HCT116 (cell line): ENCODE measurements at regions not wholly inside any gene's neighbourhood (a gene's known extent, or its start where the extent isn't known, plus 50 kb on each side); places are given as distances from the start of the nearest gene placed in this dataset.

ENCODE experiments used
- ATAC-seq: fragments of 200-7000 bp; cut with Tn5 transposase; 2 replicates; pipeline ENCODE4 v1.9.1; 2020; ENCODE audit warnings: mild to moderate bottlenecking, moderate library complexity
- BruUV-seq: library from RNA; stranded (reverse); fragments of 400-500 nt; replicated peaks from 2 replicates; lab custom pipeline; 2021; lab: Mats Ljungman, UMichigan
- CTCF ChIA-PET: fragments of 300-600 bp; sonication (Branson Sonifier 250); formaldehyde crosslinking; loops from one replicate; lab custom pipeline; 2021; ENCODE audit warnings: antibody characterized with exemption; lab: Charles Lee
- POLR2A ChIA-PET: fragments of 300-600, 350-600 bp; sonication (Branson Sonifier 250); formaldehyde crosslinking; loops from one replicate; lab custom pipeline; 2021; ENCODE audit warnings: antibody characterized with exemption; lab: Charles Lee
- RAD21 ChIA-PET, 2 experiments: fragments of 300-600 bp; sonication (Branson Sonifier 250); formaldehyde crosslinking; loops; one replicate each; lab custom pipeline; 2023; ENCODE audit warnings: low total read pairs in 2 of 2; ENCODE audit not compliant: uncharacterized antibody in 2 of 2, unreplicated experiment in 2 of 2, low non-redundant PET in 1 of 2; lab: Charles Lee
- DNase-seq: peaks from one replicate; pipeline ENCODE4 v3.0.0-alpha.2; 2010; ENCODE audit warnings: low read depth, low spot score
- H2AFZ ChIP-seq: fragments of 200-600 bp; shearing (Covaris generic), sonication (generic); 2 replicates; pipeline ENCODE4 v1.6.1; 2017; ENCODE audit warnings: low read depth, mixed run types, mixed read lengths, antibody characterized with exemption, low read length; ENCODE audit not compliant: poor library complexity, severe bottlenecking
- H3K27ac ChIP-seq: 2 replicates; pipeline ENCODE4 v1.5.1; 2012; ENCODE audit warnings: low read depth, low read length
- H3K27me3 ChIP-seq: fragments of 200-600 bp; sonication (generic); 2 replicates; pipeline ENCODE4 v1.6.1; 2016; ENCODE audit warnings: mixed run types, low read length, mixed read lengths; ENCODE audit not compliant: insufficient read depth
- H3K36me3 ChIP-seq, 2 experiments: fragments of 200-500 bp in 1 of 2; fragments of 200-600 bp in 1 of 2; sonication (Bioruptor generic) in 1 of 2; sonication (generic) in 1 of 2; 2 replicates each; pipeline versions ENCODE4 v1.5.1 to v1.6.1; 2014 to 2016; ENCODE audit warnings: low read length in 2 of 2, inconsistent platforms in 1 of 2, mixed read lengths in 1 of 2, mixed run types in 1 of 2; ENCODE audit not compliant: insufficient read depth in 2 of 2, control insufficient read depth in 1 of 2
- H3K4me1 ChIP-seq, 2 experiments: fragments of 200-600 bp in 1 of 2; sonication (generic) in 1 of 2; 2 replicates each; pipeline versions ENCODE4 v1.5.1 to v1.6.1; 2012 to 2017; ENCODE audit warnings: low read length in 2 of 2, inconsistent platforms in 1 of 2, mild to moderate bottlenecking in 1 of 2, mixed read lengths in 1 of 2, mixed run types in 1 of 2, moderate library complexity in 1 of 2; ENCODE audit not compliant: insufficient read depth in 2 of 2, control insufficient read depth in 1 of 2
- H3K4me2 ChIP-seq: fragments of 200-600 bp; sonication (generic); 2 replicates; pipeline ENCODE4 v1.6.1; 2017; ENCODE audit warnings: mixed run types, low read length, mixed read lengths
- H3K4me3 ChIP-seq, 2 experiments: fragments of 200-600 bp in 1 of 2; sonication (generic) in 1 of 2; replicated peaks in 1 of 2; 2 replicates each; pipeline ENCODE4 v1.5.1; 2011 to 2016; ENCODE audit warnings: low read length in 2 of 2, control low read depth in 1 of 2, low read depth in 1 of 2, mild to moderate bottlenecking in 1 of 2, mixed read lengths in 1 of 2, mixed run types in 1 of 2
- H3K79me2 ChIP-seq: fragments of 200-600 bp; sonication (generic); 2 replicates; pipeline ENCODE4 v1.6.1; 2017; ENCODE audit warnings: mild to moderate bottlenecking, mixed run types, low read length, moderate library complexity, mixed read lengths; ENCODE audit not compliant: insufficient read depth
- H3K9ac ChIP-seq: fragments of 200-600 bp; sonication (generic); 2 replicates; pipeline ENCODE4 v1.6.1; 2016; ENCODE audit warnings: low read length, mixed read lengths
- H3K9me2 ChIP-seq: fragments of 200-600 bp; sonication (generic), shearing (Covaris generic); 2 replicates; pipeline ENCODE4 v1.6.1; 2017; ENCODE audit warnings: mixed run types, mild to moderate bottlenecking, moderate library complexity; ENCODE audit not compliant: insufficient read depth
- H3K9me3 ChIP-seq, 2 experiments: fragments of 200-500 bp in 1 of 2; fragments of 200-600 bp in 1 of 2; sonication (Bioruptor generic) in 1 of 2; sonication (generic) in 1 of 2; 2 replicates each; pipeline ENCODE4 v1.6.1; 2014 to 2017; ENCODE audit warnings: low read length in 2 of 2, mixed read lengths in 2 of 2, inconsistent platforms in 1 of 2, low read depth in 1 of 2, mild to moderate bottlenecking in 1 of 2, mixed run types in 1 of 2, moderate library complexity in 1 of 2; ENCODE audit not compliant: control insufficient read depth in 1 of 2, insufficient read depth in 1 of 2
- H4K20me1 ChIP-seq: fragments of 200-600 bp; sonication (generic), shearing (Covaris generic); 2 replicates; pipeline ENCODE4 v1.6.1; 2017; ENCODE audit warnings: mixed run types, mild to moderate bottlenecking, moderate library complexity; ENCODE audit not compliant: insufficient read depth
- ATF3 ChIP-seq: IDR thresholded peaks from 2 replicates; pipeline ENCODE4 v1.6.1; 2012
- CBX3 ChIP-seq: IDR thresholded peaks from 2 replicates; pipeline ENCODE4 v1.6.1; 2012; ENCODE audit warnings: low read depth
- CTCF ChIP-seq, 3 experiments: fragments of 200-600 bp in 1 of 3; sonication (generic) in 1 of 3; IDR thresholded peaks in 2 of 3; conservative IDR thresholded peaks in 1 of 3; 2 replicates each; pipeline ENCODE4 v1.5.1; 2012 to 2017; ENCODE audit warnings: low read depth in 2 of 3, low read length in 2 of 3, antibody characterized with exemption in 1 of 3, borderline replicate concordance in 1 of 3, control low read depth in 1 of 3, mild to moderate bottlenecking in 1 of 3, mixed read lengths in 1 of 3, mixed run types in 1 of 3, moderate library complexity in 1 of 3; ENCODE audit not compliant: insufficient read depth in 1 of 3
- EGR1 ChIP-seq: IDR thresholded peaks from 2 replicates; pipeline ENCODE4 v1.6.1; 2012; ENCODE audit warnings: low read depth
- ELF1 ChIP-seq: IDR thresholded peaks from 2 replicates; pipeline ENCODE4 v1.6.1; 2012; ENCODE audit warnings: low read depth, borderline replicate concordance
- EZH2 ChIP-seq: fragments of 200-600 bp; sonication (generic); IDR thresholded peaks from 2 replicates; pipeline ENCODE4 v1.6.1; 2017; ENCODE audit warnings: antibody characterized with exemption, mixed run types
- EZH2phosphoT487 ChIP-seq: fragments of 200-600 bp; IDR thresholded peaks from 2 replicates; pipeline ENCODE4 v1.6.1; 2018; ENCODE audit warnings: antibody characterized with exemption, borderline replicate concordance
- FOSL1 ChIP-seq: IDR thresholded peaks from 2 replicates; pipeline ENCODE4 v1.6.1; 2012; ENCODE audit warnings: low read depth
- JUND ChIP-seq: IDR thresholded peaks from 2 replicates; pipeline ENCODE4 v1.6.1; 2012
- MAX ChIP-seq: IDR thresholded peaks from 2 replicates; pipeline ENCODE4 v1.6.1; 2012
- POLR2A ChIP-seq: IDR thresholded peaks from 2 replicates; pipeline ENCODE4 v1.7.0; 2011; ENCODE audit warnings: borderline replicate concordance; ENCODE audit not compliant: insufficient read depth, insufficient read length; ENCODE audit errors: extremely low read depth
- POLR2AphosphoS5 ChIP-seq: IDR thresholded peaks from 2 replicates; pipeline ENCODE4 v1.6.1; 2011; ENCODE audit warnings: mild to moderate bottlenecking, low read depth, low read length, moderate library complexity
- RAD21 ChIP-seq: IDR thresholded peaks from 2 replicates; pipeline ENCODE4 v1.6.1; 2012; ENCODE audit warnings: low read depth, mild to moderate bottlenecking
- REST ChIP-seq: IDR thresholded peaks from 2 replicates; pipeline ENCODE4 v1.6.1; 2012; ENCODE audit warnings: low read depth
- SP1 ChIP-seq: IDR thresholded peaks from 2 replicates; pipeline ENCODE4 v1.6.1; 2012; ENCODE audit warnings: low read depth
- TCF7L2 ChIP-seq: IDR thresholded peaks from 2 replicates; pipeline ENCODE4 v1.7.0; 2011; ENCODE audit warnings: borderline replicate concordance, inconsistent platforms; ENCODE audit not compliant: insufficient read depth, insufficient read length; ENCODE audit errors: extremely low read depth
- YY1 ChIP-seq: IDR thresholded peaks from 2 replicates; pipeline ENCODE4 v1.6.1; 2011; ENCODE audit warnings: low read length, low read depth, moderate library complexity, mild to moderate bottlenecking; ENCODE audit not compliant: insufficient replicate concordance; ENCODE audit errors: extremely low read depth
- ZFX ChIP-seq: fragments of 450-650 bp; IDR thresholded peaks from 2 replicates; pipeline ENCODE4 v1.6.1; 2017
- intact Hi-C: fragments of 100-400 bp; cut with micrococcal nuclease; formaldehyde crosslinking; loops from 2 replicates; pipeline ENCODE4 v1.10.0; 2022

GRCh38 chr10:62502995-62503613 is 128.9 kb downstream of the ZNF365 start:
- ChIA-PET POLR2A (no interaction called here), CTCF (no interaction called here), RAD21 (no interaction called here)
- BruUV-seq, result no TSS peak
- TF ChIP-seq ELF1 (no peak), RAD21 (no peak), ZFX (no peak), TCF7L2 (no peak), CBX3 (no peak), REST (no peak), YY1 (no peak), EZH2phosphoT487 (no peak), POLR2AphosphoS5 (no peak), POLR2A (no peak), ATF3 (no peak), SP1 (no peak), CTCF (IDR thresholded peaks at IDR 0.05 in 2 of 3, conservative IDR thresholded peaks at IDR 0.05 in 1 of 3; ENCODE audit: borderline replicate concordance in 1 of 3, insufficient read depth in 1 of 3, low read depth in 2 of 3, low read length in 2 of 3) (no peak), MAX (no peak), EGR1 (no peak), FOSL1 (no peak), EZH2 (no peak), JUND (no peak)
- intact Hi-C loops, result no loop called here
- Histone ChIP-seq H3K27me3 (no peaks in the 10 kb centered on the region; the same call in 1 of the 2 replicates), H4K20me1 (no peaks in the 10 kb centered on the region), H3K9me3 (no peaks in the 10 kb centered on the region), H3K27ac (no peak overlapping the region), H2AFZ (no peak overlapping the region), H3K4me2 (no peak overlapping the region), H3K9me2 (no peaks in the 10 kb centered on the region), H3K4me3 (no peak overlapping the region), H3K9ac (no peak overlapping the region), H3K4me1 (no peaks in the 10 kb centered on the region), H3K79me2 (no peaks in the 10 kb centered on the region), H3K36me3 (no peaks in the 10 kb centered on the region)
- no peak for DNase-seq
- no peak for ATAC-seq
